ENCODE measurements at regions not wholly inside any gene's neighbourhood (a gene's known extent, or its start where the extent isn't known, plus 50 kb on each side); places are given as distances from the start of the nearest gene placed in this dataset.

DNA sequence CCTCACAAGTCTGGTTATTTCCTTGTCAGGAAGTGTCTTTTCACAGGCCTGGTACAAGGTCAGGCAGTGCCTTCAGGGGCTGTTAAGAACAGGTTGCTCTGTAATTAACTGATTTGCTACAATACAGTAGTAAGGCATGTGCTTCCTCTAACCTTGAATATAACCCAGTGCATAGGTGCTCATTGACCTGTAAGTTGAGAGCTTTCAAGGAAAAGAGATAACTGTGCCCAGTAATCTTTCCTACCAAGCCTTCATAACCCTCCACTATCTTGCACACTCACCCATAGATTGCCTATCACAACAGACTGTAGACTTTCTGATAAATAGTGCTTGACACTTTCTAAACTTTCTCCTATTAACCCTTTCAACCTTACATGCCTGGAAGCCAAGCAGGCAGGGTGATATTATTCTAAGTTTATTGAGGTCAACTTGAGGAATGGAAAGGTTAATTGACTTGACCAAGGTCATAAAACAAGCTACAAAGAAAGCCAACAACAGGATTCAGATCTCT, 148.1 kb downstream of the PPARGC1A start:
- DNase-seq (no peak), ATAC-seq (ENCODE audit: poor library complexity) (no peak)
- intact Hi-C loops (cut with DNase I), result no loop called here

DNA sequence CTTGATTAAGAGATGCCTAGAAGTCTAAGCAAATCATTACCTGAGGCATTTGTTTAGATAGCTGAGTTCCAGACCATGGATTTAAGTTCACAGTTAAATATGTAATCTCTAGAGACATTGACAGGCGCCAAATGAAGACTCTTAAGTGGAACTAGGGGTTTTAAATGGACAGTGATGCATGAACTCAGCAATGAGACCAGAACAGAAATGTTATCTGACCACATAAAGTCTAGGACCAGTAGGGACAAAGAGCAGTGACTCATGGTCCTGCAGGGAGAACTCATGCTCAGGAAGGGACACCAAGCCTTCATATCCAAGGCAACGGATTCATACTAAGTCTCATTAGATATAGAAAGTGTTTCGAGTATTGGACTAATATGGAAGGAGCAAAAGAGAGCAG, 152.3 kb downstream of the PPARGC1A start:
- DNase-seq (no peak), ATAC-seq (ENCODE audit: poor library complexity) (no peak)
- intact Hi-C loops (cut with DNase I), result no loop called here

DNA sequence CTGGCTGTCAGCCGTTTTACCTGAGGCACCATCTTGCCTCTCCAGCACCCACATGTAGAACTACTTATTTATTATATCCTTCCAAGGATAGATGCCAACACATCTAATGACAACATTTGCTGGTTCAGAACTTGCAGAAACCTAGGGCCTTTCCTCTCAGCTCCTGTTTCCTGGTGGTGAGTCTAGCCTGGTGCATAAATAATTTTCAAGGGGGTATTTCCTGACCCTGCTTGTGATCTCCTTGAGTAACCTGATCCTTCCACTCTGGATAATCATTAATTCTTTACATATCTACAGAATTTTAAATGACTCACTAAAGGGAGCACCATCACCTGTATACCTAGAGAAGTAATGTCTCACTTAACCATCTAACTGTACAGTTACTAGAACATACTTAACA, 153.4 kb downstream of the PPARGC1A start:
- no peak for DNase-seq
- no peak for ATAC-seq (ENCODE audit: poor library complexity)
- intact Hi-C loops (cut with DNase I), result no loop called here

DNA sequence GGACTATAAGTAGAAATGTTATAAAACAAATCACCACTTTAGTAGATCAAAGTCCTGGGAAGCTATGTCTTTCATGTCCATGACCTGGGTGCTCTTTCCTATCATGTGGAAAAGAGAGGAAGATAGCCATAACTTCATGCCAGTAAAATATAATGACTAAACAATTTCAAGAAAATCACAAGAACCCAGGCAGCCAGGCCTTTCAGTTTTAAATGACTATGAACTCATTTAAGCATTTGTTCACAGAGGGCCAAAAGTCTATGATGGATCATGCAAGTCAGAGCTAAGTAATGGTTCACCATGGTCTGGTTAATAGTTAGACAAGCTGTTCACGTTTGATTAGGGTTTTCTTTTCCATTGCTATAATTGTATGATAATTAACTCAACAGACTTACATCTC, 155.8 kb downstream of the PPARGC1A start:
- DNase-seq (no peak), ATAC-seq (ENCODE audit: poor library complexity) (no peak)
- intact Hi-C loops (cut with DNase I), result no loop called here

DNA sequence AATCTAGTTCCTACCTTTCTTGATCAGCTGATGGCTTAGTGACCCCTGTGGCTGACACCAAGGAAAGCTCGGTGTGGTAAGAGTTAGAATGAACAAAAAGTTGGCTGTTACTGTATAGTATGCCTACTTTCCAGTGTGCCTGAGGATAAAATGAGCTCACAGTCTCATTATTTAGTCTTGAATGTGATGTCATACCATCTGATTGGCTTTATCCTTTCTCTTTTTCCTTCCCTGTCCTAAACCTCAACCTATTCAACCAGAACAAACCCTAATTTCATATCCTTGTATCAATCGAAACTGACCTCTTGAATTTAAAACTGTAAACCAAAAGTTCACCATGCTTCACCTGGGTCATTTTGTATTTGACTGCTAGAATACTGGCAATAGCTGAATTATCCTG, 156.4 kb downstream of the PPARGC1A start:
- intact Hi-C loops (cut with DNase I), result no loop called here
- ATAC-seq (ENCODE audit: poor library complexity), result no peak
- no peak for DNase-seq

DNA sequence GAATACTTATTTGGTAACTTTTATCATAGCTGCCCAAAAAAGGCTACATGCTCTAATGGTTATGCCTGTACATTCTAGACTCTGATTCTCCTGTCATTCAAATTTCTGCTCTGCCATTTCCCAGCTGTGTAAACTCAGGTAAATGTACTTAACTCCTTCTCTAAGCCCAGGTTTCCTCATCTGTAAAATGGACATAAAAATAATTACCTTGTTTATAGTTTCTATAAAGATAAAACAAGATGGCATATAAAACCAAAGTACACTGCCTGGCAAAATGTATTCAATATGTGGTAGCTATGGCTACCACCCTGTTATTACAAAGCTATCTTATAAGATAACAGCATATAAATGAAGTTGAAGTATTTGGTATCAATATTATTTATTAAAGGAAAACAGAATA, 158.8 kb downstream of the PPARGC1A start:
- ATAC-seq (ENCODE audit: poor library complexity) (no peak), DNase-seq (no peak)
- intact Hi-C loops (cut with DNase I), result no loop called here

DNA sequence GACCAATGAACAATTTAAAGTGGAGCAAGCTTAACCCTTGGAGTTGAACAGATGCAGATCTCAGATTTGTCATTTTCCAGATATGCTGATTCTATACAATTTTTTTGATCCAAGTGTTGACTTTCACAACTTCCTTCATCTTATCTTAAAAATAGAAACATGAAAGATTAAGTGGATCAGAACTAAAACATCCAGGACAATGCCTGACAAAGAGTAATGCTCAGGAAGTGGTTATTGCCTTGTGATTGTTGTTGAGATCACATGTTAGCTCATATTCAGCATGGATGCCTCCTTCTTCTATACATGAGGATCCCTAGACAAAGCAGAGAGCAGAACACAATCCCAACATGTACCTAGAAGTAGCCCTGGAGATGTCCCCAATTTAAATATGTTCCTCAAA, 160.9 kb downstream of the PPARGC1A start:
- ATAC-seq (ENCODE audit: poor library complexity) (no peak), DNase-seq (no peak)
- intact Hi-C loops (cut with DNase I), result no loop called here

DNA sequence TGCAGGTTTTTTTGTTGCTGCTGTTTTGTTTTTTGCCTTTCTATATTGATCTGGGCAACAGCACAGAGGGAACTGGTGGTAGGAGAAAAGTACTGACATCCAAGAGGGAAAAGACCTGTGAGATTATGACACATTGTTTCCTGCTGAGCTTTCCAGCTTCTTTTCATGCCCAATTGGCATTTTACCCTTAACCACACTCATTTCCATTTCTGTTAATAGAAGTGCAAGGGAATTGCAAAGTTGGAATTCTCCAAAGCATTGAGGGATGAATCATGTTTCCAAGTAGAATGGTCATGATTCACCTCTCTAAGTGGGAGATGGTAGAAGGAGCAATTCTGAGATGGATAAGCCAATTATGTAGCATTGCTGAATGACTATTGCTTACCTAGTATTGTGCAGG, 161.5 kb downstream of the PPARGC1A start:
- DNase-seq (no peak), ATAC-seq (ENCODE audit: poor library complexity) (no peak)
- intact Hi-C loops (cut with DNase I), result no loop called here

DNA sequence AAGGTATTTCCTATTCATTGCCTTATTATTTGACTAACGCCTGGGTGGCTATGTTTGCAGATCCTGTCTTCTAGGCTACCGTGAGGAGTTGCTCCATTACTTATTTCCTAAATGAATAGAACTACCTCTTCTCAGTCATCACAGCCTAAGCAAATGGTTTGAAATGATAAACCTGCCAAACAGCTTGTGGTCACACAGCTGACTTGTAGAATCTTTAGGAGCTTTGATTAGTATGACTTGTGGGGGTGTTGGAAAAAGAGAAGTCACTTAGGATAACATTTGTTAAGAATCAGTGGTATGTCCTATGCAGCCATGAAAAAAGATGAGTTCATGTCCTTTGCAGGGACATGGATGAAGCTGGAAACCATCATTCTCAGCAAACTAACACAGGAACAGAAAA, 169.3 kb downstream of the PPARGC1A start:
- intact Hi-C loops (cut with DNase I), result no loop called here

DNA sequence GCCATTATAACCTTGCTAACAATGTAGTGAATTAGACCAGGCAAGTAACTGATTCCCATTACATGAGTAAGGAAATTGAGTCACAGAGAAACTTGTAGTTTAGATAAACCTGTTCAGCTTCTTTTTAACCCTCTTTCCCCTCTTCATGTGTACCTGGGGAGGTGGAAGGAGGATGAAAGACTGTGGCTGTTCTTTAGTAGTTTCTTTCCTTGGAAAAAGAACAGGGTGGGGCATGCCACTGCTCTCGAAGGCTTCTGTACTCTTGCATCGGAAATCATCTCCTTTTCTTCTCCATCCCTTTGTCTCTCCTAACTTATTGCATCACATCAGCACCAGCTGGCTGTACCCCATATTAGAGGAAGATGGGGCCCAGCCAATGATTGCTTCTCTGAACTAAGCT, 171.4 kb downstream of the PPARGC1A start:
- ATAC-seq (ENCODE audit: poor library complexity) (no peak), DNase-seq (no peak)
- intact Hi-C loops (cut with DNase I), result no loop called here

More for the DNA sequence above, 169.3 kb downstream of the PPARGC1A start:
- ATAC-seq (ENCODE audit: poor library complexity) (no peak), DNase-seq (no peak)

DNA sequence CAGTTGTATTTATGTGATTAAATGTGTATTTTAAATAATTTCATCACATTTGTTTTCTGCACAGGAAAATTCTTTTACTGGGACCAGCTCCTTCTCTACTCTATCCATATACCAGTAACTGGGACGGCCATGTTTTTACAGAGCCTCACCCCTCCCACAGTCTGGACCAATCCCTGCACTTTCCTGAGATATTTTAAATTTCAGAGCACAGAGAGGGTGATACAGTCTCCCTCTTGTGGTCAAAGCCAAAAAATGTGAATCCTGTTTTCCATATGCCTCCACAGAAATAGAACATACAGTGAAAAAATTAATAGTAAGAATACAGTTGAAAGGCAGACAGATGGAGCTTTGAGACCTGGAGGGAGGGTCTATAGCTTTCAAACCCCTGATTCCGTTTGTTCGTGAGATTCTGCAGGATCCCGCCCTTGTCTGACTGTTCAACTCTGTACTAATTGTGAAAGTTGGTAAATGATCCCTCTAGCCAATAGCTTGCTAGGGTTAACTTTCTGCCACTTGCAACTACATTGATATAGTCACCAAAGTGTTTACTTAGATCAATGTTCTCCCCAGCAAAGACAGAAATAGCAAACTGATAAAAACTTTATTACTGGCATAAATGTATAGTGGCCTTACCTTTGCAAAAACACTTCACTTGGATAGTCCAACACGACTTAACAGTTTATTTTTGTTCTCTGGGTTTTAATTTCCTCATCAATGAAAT, 172.2 kb downstream of the PPARGC1A start:
- DNase-seq, result no peak
- intact Hi-C loops (cut with DNase I), result no loop called here
- peak; percentile 34 for ATAC-seq (ENCODE audit: poor library complexity)

DNA sequence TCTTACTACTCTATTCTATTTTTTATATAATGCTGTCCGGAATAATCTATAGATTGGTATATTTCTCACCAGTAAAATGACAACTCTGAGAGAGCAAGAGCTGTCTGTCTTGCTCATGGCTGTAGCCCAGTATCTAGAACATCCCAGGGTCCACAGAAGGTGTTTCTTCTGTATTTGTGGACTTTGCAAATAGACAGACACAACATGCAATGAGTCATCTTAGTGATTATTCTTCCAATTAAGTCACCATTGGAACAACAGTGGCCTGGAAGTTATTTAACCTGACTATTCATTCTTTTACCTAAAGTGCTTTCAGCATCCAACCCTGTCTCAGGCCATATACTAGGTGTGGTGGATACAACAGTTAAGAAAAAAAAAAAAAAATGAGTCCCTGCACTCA, 179.5 kb downstream of the PPARGC1A start:
- intact Hi-C loops (cut with DNase I), result no loop called here
- DNase-seq (no peak), ATAC-seq (ENCODE audit: poor library complexity) (no peak)

DNA sequence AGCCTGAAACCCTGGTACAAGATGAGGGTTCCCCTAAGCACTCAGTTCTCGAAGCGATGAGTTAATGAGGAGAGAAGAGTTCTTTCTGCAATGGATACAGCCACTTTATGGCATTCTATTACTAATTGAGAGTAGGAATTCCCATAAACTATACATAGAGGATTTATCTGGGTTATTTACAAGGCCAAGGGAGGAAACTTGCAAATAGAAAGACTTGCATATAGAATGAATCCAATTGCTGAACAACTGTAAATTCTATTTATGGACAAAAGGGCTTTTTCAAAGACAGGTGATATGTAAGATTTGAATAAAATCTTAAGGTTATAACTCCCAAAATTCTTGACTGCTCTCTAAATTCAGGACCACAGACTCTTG, 182.2 kb downstream of the PPARGC1A start:
- DNase-seq, result no peak
- intact Hi-C loops (cut with DNase I), result no loop called here
- no peak for ATAC-seq (ENCODE audit: poor library complexity)

DNA sequence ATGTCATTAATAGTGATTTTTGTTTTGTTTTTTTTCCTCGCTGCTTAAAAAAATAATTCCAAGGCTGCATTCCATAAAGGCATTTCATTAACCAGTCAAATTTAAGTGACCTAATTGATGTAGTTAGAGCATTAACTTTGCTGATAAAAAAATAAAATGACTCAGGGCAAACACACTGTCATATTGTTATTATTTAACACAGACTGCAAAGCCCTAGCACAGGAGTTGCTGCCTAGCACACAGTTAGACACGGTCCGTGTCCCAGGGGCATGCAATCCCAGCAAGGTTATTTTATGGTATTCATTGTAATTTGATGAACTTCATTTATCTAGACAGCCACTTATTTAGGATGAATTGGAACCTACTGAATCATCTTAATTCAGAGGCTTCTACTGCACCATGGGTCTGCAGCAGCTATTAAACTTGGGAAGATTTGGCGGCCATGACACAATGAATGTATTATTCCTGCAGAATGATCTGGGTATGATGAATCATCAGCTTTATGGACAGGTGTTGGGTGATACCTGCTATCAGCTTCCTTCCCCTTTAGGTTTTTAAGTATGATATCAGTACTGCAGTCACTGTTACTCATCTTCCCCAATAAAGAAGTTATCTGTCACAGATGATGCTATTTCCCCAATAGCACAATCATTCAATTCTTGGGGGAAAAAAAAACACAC, 182.7 kb downstream of the PPARGC1A start:
- ATAC-seq (ENCODE audit: poor library complexity) (no peak), DNase-seq (no peak)
- intact Hi-C loops (cut with DNase I), result no loop called here

DNA sequence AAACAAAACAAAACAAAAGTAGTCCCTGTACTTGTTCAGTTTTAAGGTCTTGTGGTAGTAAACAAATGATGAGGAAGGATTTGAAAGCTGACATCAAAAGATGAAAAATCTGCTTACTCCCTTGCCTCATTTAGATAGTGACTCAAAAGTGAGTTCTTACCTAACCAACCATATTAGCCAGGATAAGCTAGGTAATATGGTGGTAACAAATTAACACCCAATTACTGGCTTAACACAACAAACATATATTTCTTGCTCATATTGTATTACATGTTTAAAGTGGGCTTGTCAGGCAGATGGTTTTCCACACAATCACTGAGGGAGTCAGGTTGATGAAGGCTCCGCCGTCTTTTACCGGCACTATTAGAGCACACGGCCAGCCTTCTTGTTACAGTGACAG, 189.7 kb downstream of the PPARGC1A start:
- no peak for ATAC-seq (ENCODE audit: poor library complexity)
- no peak for DNase-seq
- intact Hi-C loops (cut with DNase I), result no loop called here

DNA sequence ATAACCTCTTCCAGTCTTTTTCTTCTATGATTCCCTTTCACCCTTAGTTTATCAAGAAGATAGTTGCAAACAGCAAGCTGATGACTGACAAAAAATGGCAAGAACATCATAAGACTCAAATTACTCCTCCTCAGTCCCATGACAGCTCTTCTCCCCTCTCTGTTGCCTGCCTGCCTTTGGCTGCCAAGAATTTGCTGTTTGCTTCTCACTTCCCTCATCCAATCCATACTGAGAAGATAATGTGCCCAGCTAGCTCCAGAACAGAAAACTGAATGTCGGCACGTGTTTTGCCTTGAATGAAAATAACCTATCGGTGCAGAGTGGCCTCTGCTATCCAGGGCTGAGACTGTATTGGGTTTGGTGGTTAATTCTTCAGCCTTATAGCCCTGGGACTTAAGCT, 192.1 kb downstream of the PPARGC1A start:
- intact Hi-C loops (cut with DNase I), result loop anchor here (2.0 kb wide), 1 partner anchor 13 kb away; no protein-coding TSS in a partner anchor
- ATAC-seq (ENCODE audit: poor library complexity), result peak; percentile 46
- DNase-seq, result no peak

DNA sequence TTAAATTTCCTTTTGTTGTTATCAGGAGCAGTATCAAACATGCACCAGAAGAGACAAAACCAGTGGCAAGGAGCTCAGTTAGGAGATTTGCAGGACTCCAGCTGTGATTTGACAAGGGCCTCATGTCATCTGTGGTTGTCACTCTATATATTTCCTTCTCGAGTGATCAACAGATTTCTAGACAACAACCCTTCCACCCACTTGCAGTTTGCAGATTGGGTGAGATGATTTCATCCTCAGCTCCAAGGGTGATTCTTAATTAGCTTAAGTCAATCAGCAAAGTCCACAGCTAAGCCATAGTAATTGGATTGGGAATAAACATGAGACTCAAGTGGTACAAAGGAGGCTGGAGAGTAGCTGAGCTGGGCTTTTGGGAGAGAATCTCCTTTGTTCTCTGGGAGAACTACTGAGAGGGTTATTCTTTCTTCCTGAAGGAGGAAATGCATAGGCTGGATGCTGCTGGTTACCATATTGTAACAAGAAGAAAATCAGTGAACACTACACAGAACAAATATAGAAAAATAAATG, 192.8 kb downstream of the PPARGC1A start:
- intact Hi-C loops (cut with DNase I), result no loop called here
- DNase-seq, result no peak
- ATAC-seq (ENCODE audit: poor library complexity), result no peak

DNA sequence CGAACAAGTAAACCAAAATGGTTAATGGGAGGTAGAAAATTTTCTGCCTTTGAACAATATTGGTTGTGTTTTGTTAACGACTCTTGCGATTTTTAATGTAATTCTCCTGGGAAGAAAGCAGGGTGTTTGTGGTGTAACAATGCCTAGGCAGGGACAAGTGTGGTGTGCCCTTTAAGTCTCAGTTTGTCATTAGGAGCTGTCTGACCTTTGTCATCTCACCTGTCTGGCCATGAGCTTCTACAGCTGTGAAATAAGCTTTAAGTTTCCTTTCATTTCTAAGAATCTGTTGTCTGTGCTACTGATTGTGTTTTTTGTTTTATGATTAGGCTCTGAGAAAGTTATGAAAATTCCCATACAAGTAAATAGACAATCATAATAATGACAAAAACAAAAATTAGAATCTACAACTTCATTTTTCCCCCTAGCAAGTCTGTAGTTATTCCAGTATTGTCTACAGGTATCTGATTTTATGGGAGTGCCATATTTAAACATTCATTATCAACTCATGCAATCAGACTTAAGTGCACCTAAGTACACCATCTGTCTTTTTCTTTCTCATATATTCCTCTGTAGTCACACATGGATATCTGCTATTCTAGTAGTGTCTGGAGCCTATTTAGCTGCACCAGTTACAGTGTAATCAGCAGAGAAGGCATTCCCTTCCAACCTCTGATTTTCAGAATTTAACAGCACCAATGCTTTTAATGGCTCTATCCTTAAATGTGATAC, 203.5 kb downstream of the PPARGC1A start:
- no peak for DNase-seq
- intact Hi-C loops (cut with DNase I), result no loop called here
- ATAC-seq (ENCODE audit: poor library complexity), result no peak

DNA sequence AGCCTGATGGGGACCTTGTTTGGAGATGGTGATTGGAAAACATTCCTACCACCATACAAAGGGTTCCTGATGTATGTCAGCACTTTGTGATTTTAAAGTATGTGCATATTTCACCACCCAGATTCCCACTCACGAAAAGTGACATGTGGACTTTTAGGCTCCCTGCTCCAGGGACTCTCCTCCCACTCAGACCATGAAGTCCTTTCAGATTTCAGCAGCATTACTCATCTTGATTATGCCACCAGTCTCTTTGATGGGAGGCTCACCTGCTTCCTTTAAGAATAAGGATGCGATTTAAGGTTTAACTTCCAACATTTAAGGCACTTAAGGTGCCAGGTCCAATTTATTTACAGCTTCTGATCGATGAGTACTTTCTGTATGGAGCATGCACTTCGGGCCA, 204.4 kb downstream of the PPARGC1A start:
- intact Hi-C loops (cut with DNase I), result loop anchor here (2.0 kb wide), 1 partner anchor 13 kb away; no protein-coding TSS in a partner anchor
- no peak for ATAC-seq (ENCODE audit: poor library complexity)
- no peak for DNase-seq

Measured in Right ventricle myocardium superior (tissue), 1 donor.